Activated CD8-positive, alpha-beta memory T cell treated with anti-CD3 and anti-CD28 coated beads, Interleukin-2, amount 50 U/mL, for 24 hours (primary cell): ENCODE measurements at regions not wholly inside any gene's neighbourhood (a gene's known extent, or its start where the extent isn't known, plus 50 kb on each side); places are given as distances from the start of the nearest gene placed in this dataset.

Experiments
- DNase-seq: peaks from one replicate; pipeline ENCODE4 v3.0.0-alpha.2; 2020; ENCODE audit errors: extremely low read depth

GRCh38 chr4:98765771-98766170, 107.4 kb upstream of the TSPAN5 start:
- DNase-seq: no peak

DNA sequence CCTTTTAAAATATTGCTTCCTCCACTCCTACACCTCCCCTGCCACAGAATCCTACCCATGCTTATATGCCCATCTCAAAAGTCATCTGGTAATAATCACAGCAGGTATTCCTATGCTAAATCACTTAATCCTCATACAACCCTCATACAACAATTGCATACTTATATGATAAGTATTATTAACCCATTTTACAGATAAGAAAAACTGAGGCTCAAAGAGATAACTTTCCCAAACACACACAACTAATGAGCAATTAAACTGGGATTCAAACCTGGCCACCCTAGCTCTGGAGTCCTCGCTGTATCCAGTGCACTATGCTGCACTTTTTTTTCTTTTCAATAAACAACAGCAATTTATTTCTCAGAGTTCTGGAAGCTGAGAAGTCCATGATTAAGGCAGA, 99.8 kb upstream of the TSPAN5 start:
- DNase-seq: no peak

- no peak for DNase-seq
Measured at GRCh38 chr4:98754736-98755135, 96.3 kb upstream of the TSPAN5 start.

- DNase-seq: no peak
Measured at GRCh38 chr4:98749206-98749605, 90.8 kb upstream of the TSPAN5 start.

GRCh38 chr4:98748609-98749008, 90.2 kb upstream of the TSPAN5 start:
- no peak for DNase-seq

GRCh38 chr4:98747393-98748091, 89.1 kb upstream of the TSPAN5 start:
- DNase-seq: no peak

DNA sequence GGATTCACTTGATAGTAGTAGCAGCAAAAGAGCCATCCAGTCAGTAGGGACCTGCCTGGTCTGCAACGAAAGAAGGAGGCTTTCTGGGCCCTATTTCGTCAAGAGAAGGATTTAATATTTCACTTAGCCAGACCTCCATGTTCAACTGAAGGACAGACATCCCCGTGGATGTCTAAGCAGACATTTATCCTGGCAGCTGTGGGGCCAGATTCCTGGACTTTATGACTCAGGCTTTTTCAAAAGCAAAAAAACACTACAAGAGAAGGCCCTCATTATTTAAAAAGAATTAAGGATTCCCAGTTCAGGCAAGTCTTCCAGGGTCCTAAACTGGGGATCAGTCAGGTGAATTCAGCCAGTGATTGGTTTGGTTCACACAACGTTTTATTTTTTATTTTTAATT, 88.5 kb upstream of the TSPAN5 start:
- no peak for DNase-seq

DNA sequence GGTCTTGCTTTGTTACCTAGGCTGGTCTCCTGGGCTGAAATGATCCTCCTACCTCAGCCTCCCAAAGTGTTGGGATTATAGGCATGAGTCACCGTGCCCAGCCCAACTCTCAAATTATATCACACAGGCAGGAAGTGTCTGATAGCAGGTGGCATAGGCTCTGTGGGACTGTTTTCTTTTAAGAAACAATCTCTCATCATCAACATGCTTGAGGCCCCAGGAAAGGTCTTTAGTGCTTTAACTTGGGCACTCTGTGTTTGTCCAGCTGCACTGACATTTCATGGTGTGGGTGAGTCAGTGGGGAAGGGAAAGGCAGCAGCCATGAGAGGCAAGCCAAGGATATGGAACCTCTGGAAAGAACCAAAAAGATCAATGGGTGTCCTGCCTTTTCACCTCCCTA, 88.1 kb upstream of the TSPAN5 start:
- no peak for DNase-seq

DNA sequence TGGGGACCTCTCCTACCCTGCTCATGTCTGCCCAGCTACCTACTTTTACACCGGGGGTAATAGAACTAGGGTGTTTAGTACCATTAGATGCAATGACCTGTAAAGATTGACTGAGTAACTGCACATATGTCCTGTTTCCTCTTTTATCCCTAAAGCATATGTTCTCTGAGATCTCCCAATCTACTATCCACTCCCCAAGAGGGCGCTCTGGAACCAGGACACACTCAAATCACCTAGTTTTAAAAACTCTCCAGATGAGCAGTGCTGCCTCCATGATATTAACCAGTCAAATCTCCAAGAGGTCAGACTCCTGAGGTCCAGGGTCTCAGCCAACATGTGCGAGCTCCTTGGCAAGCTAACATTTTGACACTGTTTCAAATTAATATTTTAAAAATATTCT, 87.0 kb upstream of the TSPAN5 start:
- no peak for DNase-seq

DNA sequence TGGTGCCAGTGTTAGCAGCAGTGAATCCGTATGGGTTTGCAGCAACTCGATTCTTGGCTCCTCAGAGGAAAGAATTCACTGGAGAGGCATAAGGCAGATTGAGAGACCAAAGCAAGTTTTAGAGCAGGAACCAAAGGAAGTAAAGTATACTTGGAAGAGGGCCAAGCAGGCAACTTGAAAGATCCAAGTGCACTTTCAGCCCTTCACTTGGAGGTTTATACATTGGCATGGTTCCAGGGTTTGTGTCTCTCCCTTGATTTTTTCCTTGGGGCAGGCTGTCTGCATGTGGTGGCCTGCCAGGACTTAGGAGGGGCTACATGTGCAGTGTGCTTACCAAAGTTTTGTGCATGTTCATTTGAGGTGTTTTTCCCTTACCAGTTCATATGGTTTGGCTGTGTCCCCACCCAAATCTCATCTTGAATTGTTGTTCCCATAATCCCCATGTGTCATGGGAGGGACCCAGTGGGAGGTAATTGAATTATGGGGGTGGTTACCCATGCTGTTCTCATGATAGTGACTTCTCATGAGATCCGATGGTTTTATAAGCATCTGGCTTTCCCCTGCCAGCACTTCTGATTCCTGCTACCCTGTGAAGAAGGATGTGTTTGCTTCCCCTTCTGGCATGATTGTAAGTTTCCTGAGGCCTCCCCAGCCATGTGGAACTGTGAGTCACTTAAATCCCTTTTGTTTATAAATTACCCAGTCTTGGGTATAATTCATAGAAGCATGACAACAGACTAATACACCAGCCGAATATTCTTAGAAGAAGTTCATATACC, 86.2 kb upstream of the TSPAN5 start:
- no peak for DNase-seq

DNA sequence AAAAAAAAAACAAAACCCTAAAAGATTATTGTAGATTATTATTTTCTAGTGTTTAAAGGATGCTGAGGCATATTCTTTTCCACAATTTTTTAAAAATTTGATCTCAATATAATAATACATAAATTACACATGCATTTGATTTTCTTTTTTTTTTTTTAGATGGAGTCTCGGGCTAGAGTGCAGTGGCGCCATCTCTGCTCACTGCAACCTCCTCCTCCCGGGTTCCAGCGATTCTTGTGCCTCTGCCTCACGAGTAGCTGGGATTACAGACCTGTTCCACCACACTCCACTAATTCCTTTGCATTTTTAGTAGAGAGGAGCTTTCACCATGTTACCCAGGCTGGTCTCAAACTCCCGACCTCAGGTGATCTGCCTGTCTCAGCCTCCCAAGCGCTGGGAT, 83.5 kb upstream of the TSPAN5 start:
- DNase-seq: no peak

DNA sequence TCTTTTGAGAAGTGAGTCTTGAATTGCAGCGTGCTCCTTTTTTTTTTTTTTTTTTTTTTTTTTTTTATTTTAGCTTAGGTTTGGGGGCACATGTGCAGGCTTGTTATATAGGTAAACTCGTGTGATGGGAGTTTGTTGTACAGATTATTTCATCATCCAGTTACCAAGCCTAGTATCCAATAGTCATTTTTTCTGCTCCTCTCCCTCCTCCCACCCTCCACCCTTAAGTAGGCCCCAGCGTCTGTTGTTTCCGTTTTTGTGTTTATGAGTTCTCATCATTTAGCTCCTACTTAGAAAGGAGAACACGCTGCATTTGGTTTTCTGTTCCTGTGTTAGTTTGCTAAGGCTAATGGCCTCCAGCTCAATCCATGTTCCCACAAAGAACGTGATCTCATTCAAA, 81.3 kb upstream of the TSPAN5 start:
- no peak for DNase-seq

GRCh38 chr4:98733601-98734000, 75.2 kb upstream of the TSPAN5 start:
- DNase-seq: no peak

DNA sequence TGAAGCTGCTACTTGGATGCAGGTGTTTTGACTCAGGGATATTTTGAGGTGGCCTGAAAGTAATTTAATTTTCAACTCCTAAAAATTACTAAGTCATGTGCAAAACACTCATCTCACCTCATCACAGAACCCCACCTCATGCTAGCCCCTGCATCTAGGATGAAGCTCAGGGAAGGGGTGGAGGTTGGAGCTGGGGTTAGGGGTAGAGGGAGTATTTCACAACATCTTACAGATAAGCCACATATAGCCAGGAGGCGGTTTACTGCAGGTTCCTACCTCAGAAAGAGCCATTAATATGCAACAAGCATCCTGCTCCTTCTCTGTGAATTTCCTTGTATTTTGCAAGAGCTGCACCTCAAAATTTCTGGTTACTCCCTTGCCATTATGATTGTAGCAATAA, 70.5 kb upstream of the TSPAN5 start:
- no peak for DNase-seq

DNA sequence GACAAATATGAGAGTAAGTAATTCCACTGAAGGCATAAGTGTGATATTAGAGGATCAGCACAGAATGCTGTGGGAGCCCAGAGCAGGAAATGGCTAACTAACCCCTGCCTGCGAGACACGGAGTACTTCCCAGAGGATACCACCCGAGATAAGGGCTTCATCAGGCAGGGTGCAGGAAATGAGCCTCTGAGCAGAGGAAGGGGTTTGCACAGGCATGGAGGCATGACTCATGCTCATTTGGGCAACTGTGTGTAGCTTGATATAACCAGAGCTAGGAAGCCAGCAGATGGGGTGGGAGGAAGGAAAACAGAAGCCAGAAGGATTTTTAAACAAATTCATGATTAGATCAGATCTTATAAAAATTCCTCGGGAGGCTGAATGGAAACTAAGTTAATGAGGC, 70.0 kb upstream of the TSPAN5 start:
- DNase-seq: no peak

- no peak for DNase-seq
Measured at GRCh38 chr4:98722000-98722399, 63.6 kb upstream of the TSPAN5 start.

GRCh38 chr4:98720871-98721480, 62.6 kb upstream of the TSPAN5 start:
- no peak for DNase-seq

- DNase-seq: no peak
Measured at GRCh38 chr4:98716796-98717195, 58.4 kb upstream of the TSPAN5 start.

- DNase-seq: no peak
Measured at GRCh38 chr4:98712607-98713006, 54.2 kb upstream of the TSPAN5 start.

GRCh38 chr4:98711526-98711925, 53.1 kb upstream of the TSPAN5 start:
- DNase-seq: no peak

GRCh38 chr4:98710831-98711230, 52.4 kb upstream of the TSPAN5 start:
- no peak for DNase-seq
